Trophoblast cell (in vitro differentiated cells and primary cell): ENCODE measurements at regions not wholly inside any gene's neighbourhood (a gene's known extent, or its start where the extent isn't known, plus 50 kb on each side); places are given as distances from the start of the nearest gene placed in this dataset.

Source experiments
- DNase-seq, 2 donors: peaks; one replicate each; pipeline ENCODE4 v3.0.0-alpha.2; 2016
- H2AFZ ChIP-seq: 2 replicates; pipeline ENCODE4 v1.6.1; 2013; ENCODE audit warnings: low read length, moderate library complexity, mild to moderate bottlenecking; ENCODE audit not compliant: insufficient read depth, poor library complexity
- H2AK5ac ChIP-seq: 2 replicates; pipeline ENCODE4 v1.6.1; 2013; ENCODE audit warnings: mild to moderate bottlenecking, low read length
- H2BK120ac ChIP-seq: 2 replicates; pipeline ENCODE4 v1.6.1; 2013; ENCODE audit warnings: low read length, mild to moderate bottlenecking, moderate library complexity; ENCODE audit not compliant: insufficient read depth, poor library complexity
- H2BK12ac ChIP-seq: 2 replicates; pipeline ENCODE4 v1.6.1; 2013; ENCODE audit warnings: mild to moderate bottlenecking, low read length, moderate library complexity
- H2BK5ac ChIP-seq: 2 replicates; pipeline ENCODE4 v1.6.1; 2013; ENCODE audit warnings: low read length, low read depth, moderate library complexity, mild to moderate bottlenecking; ENCODE audit not compliant: poor library complexity
- H3K14ac ChIP-seq: 2 replicates; pipeline ENCODE4 v1.6.1; 2013; ENCODE audit warnings: mild to moderate bottlenecking, low read length
- H3K18ac ChIP-seq: 2 replicates; pipeline ENCODE4 v1.6.1; 2013; ENCODE audit warnings: mild to moderate bottlenecking, low read length
- H3K23ac ChIP-seq: 2 replicates; pipeline ENCODE4 v1.6.1; 2013; ENCODE audit warnings: low read length
- H3K27ac ChIP-seq: 2 replicates; pipeline ENCODE4 v1.5.1; 2013; ENCODE audit warnings: low read depth, mild to moderate bottlenecking, inconsistent platforms, low read length, moderate library complexity
- H3K27me3 ChIP-seq: 2 replicates; pipeline ENCODE4 v1.6.1; 2013; ENCODE audit warnings: inconsistent platforms, mild to moderate bottlenecking, low read length, moderate library complexity; ENCODE audit not compliant: insufficient read depth
- H3K36me3 ChIP-seq, 2 experiments: 1 replicate in 1 of 2; 2 replicates in 1 of 2; pipeline ENCODE4 v1.6.1; 2013; ENCODE audit warnings: low read length in 2 of 2, mild to moderate bottlenecking in 2 of 2, moderate library complexity in 1 of 2; ENCODE audit not compliant: insufficient read depth in 2 of 2, control insufficient read depth in 1 of 2
- H3K4ac ChIP-seq: 2 replicates; pipeline ENCODE4 v1.6.1; 2013; ENCODE audit warnings: low read depth, mild to moderate bottlenecking, low read length, moderate library complexity
- H3K4me1 ChIP-seq, 2 experiments: 1 replicate in 1 of 2; 2 replicates in 1 of 2; pipeline ENCODE4 v1.6.1; 2013; ENCODE audit warnings: low read length in 2 of 2, mild to moderate bottlenecking in 2 of 2, moderate library complexity in 1 of 2; ENCODE audit not compliant: insufficient read depth in 2 of 2, control insufficient read depth in 1 of 2
- H3K4me2 ChIP-seq: 2 replicates; pipeline ENCODE4 v1.6.1; 2013; ENCODE audit warnings: inconsistent platforms, mild to moderate bottlenecking, low read length, moderate library complexity
- H3K4me3 ChIP-seq: 2 replicates; pipeline ENCODE4 v1.5.1; 2013; ENCODE audit warnings: mild to moderate bottlenecking, low read depth, low read length, inconsistent platforms
- H3K79me1 ChIP-seq: one replicate; pipeline ENCODE4 v1.6.1; 2013; ENCODE audit warnings: low read length
- H3K79me2 ChIP-seq: 2 replicates; pipeline ENCODE4 v1.6.1; 2013; ENCODE audit warnings: low read length, mild to moderate bottlenecking; ENCODE audit not compliant: control insufficient read depth, insufficient read depth, poor library complexity
- H3K9ac ChIP-seq: 2 replicates; pipeline ENCODE4 v1.6.1; 2013; ENCODE audit warnings: mild to moderate bottlenecking, low read length
- H3K9me3 ChIP-seq: 2 replicates; pipeline ENCODE4 v1.6.1; 2013; ENCODE audit warnings: low read depth, mild to moderate bottlenecking, control low read depth, inconsistent platforms, low read length; ENCODE audit not compliant: insufficient read depth
- H4K12ac ChIP-seq: 2 replicates; pipeline ENCODE4 v1.6.1; 2013; ENCODE audit warnings: low read depth, mild to moderate bottlenecking, low read length, moderate library complexity
- H4K8ac ChIP-seq: 2 replicates; pipeline ENCODE4 v1.6.1; 2013; ENCODE audit warnings: low read depth, mild to moderate bottlenecking, low read length, moderate library complexity
- H4K91ac ChIP-seq: one replicate; pipeline ENCODE4 v1.6.1; 2013; ENCODE audit warnings: low read depth, mild to moderate bottlenecking, low read length, moderate library complexity
- WGBS: extraction: QIAGEN DNeasy Blood & Tissue Kit; methylation state at CpG from one replicate; pipeline ENCODE4 v1.1.7; 2013; ENCODE audit warnings: missing lambda C conversion rate; ENCODE audit not compliant: insufficient read length, insufficient coverage; ENCODE audit errors: extremely low coverage; 5-methylcytosine and 5-hydroxymethylcytosine counted together

DNA sequence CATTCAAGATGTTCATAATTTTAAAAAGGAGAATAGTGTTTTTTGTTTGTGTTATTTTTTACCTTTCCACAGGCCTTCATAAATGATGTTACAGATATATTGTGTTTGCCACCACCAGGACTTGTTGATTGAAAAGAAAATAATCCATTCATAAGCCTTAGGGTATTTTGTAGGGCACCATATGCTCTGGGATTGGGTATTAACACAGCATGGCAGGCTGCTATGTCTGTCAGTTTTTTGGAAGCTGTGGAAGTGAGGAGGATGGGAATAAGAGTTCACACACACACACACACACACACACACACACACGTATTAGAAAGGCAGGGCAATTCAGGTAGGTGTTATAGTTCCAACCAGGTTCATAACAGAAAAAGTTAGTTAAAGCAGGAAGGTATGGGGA lies 237.9 kb downstream of the HDGFL1 start:
- Histone ChIP-seq H3K4me1 (peaks cover 0 to 2% of the 10 kb centered on the region in 2 experiments), H2AFZ (no peak overlapping the region), H2BK5ac (no peak overlapping the region), H2BK12ac (no peak overlapping the region), H3K9ac (no peak overlapping the region), H3K36me3 (no peaks in the 10 kb centered on the region), H3K4ac (no peak overlapping the region), H3K18ac (no peak overlapping the region), H4K8ac (no peak overlapping the region), H3K4me2 (no peak overlapping the region), H3K9me3 (no peaks in the 10 kb centered on the region), H4K12ac (no peak overlapping the region), H3K14ac (no peak overlapping the region), H3K79me1 (no peaks in the 10 kb centered on the region), H3K79me2 (no peaks in the 10 kb centered on the region), H3K23ac (no peak overlapping the region), H3K27ac (no peak overlapping the region), H2BK120ac (no peak overlapping the region), H4K91ac (no peak overlapping the region), H3K4me3 (no peak overlapping the region), H3K27me3 (no peaks in the 10 kb centered on the region), H2AK5ac (no peak overlapping the region)
- no CpG with 5 or more reads among the region's 1 CpG for WGBS
- no peak for DNase-seq

DNA sequence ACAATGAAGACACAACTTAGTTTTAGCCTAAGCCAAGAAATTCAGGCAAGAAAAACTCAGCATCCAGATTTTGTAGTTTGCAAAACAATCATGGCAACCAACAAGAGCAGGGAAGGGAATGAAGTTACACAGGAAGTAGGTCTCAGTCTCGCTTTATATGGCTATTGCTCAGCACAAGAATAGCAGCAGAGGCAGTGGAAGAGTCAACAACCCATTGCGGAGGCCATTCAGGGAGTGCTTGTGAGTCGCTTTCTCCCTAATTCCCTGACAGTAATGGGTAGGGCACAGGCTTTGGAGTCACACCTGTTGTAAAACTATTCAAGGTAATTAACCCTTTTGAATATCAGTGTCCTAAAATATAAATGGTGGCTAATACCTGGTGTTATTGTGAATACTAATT lies 238.5 kb downstream of the HDGFL1 start:
- peak overlapping the region; percentile 6 for H4K91ac ChIP-seq
- H3K27me3 ChIP-seq, result no peaks in the 10 kb centered on the region
- no peak overlapping the region for H3K18ac ChIP-seq
- H2BK120ac ChIP-seq, result no peak overlapping the region
- H3K36me3 ChIP-seq, result no peaks in the 10 kb centered on the region
- H3K23ac ChIP-seq, result no peak overlapping the region
- no peak for DNase-seq
- no peak overlapping the region for H3K27ac ChIP-seq
- H3K9me3 ChIP-seq, result no peaks in the 10 kb centered on the region
- H2AFZ ChIP-seq, result no peak overlapping the region
- H4K8ac ChIP-seq, result no peak overlapping the region
- H3K4me1 ChIP-seq, result peaks cover 0 to 2% of the 10 kb centered on the region in 2 experiments
- H3K4ac ChIP-seq, result no peak overlapping the region
- no peak overlapping the region for H3K4me2 ChIP-seq
- H3K4me3 ChIP-seq, result no peak overlapping the region
- H3K14ac ChIP-seq, result no peak overlapping the region
- H3K9ac ChIP-seq, result no peak overlapping the region
- no peaks in the 10 kb centered on the region for H3K79me1 ChIP-seq
- H2AK5ac ChIP-seq, result no peak overlapping the region
- H3K79me2 ChIP-seq, result no peaks in the 10 kb centered on the region
- no peak overlapping the region for H2BK12ac ChIP-seq
- no CpG with 5 or more reads among the region's 3 CpGs for WGBS
- H2BK5ac ChIP-seq, result no peak overlapping the region
- H4K12ac ChIP-seq, result no peak overlapping the region

DNA sequence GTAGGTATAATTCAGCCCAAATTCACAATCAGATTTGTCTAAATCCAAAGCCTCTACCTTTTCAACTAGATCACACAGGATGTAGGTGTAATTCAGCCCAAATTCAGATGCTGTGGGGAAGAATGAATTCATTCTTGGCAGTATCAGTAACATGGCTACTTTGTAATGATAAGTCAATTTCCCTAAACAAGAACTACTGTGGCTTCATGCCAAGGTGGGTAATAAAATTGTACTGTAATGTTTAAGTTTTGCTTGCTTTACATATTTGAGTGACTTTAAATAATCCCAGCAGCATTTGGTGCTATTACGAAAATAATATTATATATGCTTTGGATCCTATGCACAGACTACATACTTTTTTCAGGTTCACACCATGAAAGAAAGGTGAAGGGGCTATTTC lies 239.1 kb downstream of the HDGFL1 start:
- Histone ChIP-seq H3K4ac (no peak overlapping the region), H2AK5ac (no peak overlapping the region), H3K27me3 (no peaks in the 10 kb centered on the region), H3K23ac (no peak overlapping the region), H2BK5ac (no peak overlapping the region), H3K79me1 (no peaks in the 10 kb centered on the region), H3K79me2 (no peaks in the 10 kb centered on the region), H4K91ac (no peak overlapping the region), H4K8ac (no peak overlapping the region), H3K9ac (no peak overlapping the region), H4K12ac (no peak overlapping the region), H2AFZ (no peak overlapping the region), H2BK120ac (no peak overlapping the region), H3K4me3 (no peak overlapping the region), H3K18ac (no peak overlapping the region), H3K36me3 (no peaks in the 10 kb centered on the region), H3K27ac (no peak overlapping the region), H3K4me1 (peaks cover 0 to 2% of the 10 kb centered on the region in 2 experiments), H3K4me2 (no peak overlapping the region), H2BK12ac (no peak overlapping the region), H3K14ac (no peak overlapping the region), H3K9me3 (no peaks in the 10 kb centered on the region)
- DNase-seq, result no peak
- no CpG with 5 or more reads among the region's 1 CpG for WGBS

DNA sequence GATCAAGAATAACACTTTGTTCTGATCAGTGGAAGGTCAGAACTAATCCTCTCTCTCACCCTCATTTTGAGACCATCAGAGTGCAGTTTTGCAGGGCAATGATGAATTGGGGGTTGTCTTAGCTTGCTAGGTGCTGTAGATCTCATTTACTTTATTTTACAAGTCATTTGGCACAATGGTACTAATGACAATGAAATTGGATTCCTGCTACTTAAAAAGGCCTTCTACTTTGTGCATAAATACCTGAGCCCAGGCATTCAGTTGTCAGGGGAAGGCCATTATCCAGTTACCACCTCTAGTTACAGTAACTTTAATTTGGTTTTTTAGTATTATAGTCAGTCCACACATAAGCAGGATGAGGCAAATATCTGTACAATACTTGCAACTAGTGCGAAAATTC lies 240.0 kb downstream of the HDGFL1 start:
- H2AFZ ChIP-seq, result no peak overlapping the region
- no peaks in the 10 kb centered on the region for H3K9me3 ChIP-seq
- H2BK5ac ChIP-seq, result no peak overlapping the region
- H4K12ac ChIP-seq, result no peak overlapping the region
- H3K18ac ChIP-seq, result no peak overlapping the region
- no peaks in the 10 kb centered on the region for H3K27me3 ChIP-seq
- H3K79me1 ChIP-seq, result no peaks in the 10 kb centered on the region
- H4K8ac ChIP-seq, result no peak overlapping the region
- DNase-seq, result no peak
- H2AK5ac ChIP-seq, result no peak overlapping the region
- no peak overlapping the region for H3K4ac ChIP-seq
- no peaks in the 10 kb centered on the region for H3K79me2 ChIP-seq
- no peak overlapping the region for H3K27ac ChIP-seq
- H2BK120ac ChIP-seq, result no peak overlapping the region
- H3K4me1 ChIP-seq, result peaks cover 0 to 2% of the 10 kb centered on the region in 2 experiments
- H3K9ac ChIP-seq, result no peak overlapping the region
- no CpG with 5 or more reads among the region's 1 CpG for whole genome bisulfite sequencing
- H3K36me3 ChIP-seq, result no peaks in the 10 kb centered on the region
- H4K91ac ChIP-seq, result no peak overlapping the region
- H2BK12ac ChIP-seq, result no peak overlapping the region
- no peak overlapping the region for H3K14ac ChIP-seq
- no peak overlapping the region for H3K23ac ChIP-seq
- no peak overlapping the region for H3K4me3 ChIP-seq
- no peak overlapping the region for H3K4me2 ChIP-seq
